IMR-90 (cell line): ENCODE measurements at regions not wholly inside any gene's neighbourhood (a gene's known extent, or its start where the extent isn't known, plus 50 kb on each side); places are given as distances from the start of the nearest gene placed in this dataset.

Source experiments
- ATAC-seq: fragments of 200-7000 bp; cut with Tn5 transposase; 2 replicates; pipeline ENCODE4 v1.9.1; 2020; ENCODE audit warnings: low read depth, mild to moderate bottlenecking, moderate library complexity
- BruUV-seq: library from RNA; stranded (reverse); fragments of 400-500 nt; replicated peaks from 2 replicates; lab custom pipeline; 2021; lab: Mats Ljungman, UMichigan
- CTCF ChIA-PET: fragments of 300-600 bp; formaldehyde crosslinking; extraction: SDS; loops from one replicate; lab custom pipeline; 2021; ENCODE audit warnings: antibody characterized with exemption; lab: Yijun Ruan, JAX
- POLR2A ChIA-PET: fragments of 300-600 bp; sonication (Branson Sonifier 250); formaldehyde crosslinking; loops from one replicate; lab custom pipeline; 2022; ENCODE audit warnings: antibody characterized with exemption; ENCODE audit not compliant: unreplicated experiment; lab: Charles Lee
- DNase-seq: peaks from one replicate; pipeline ENCODE4 v3.0.0; 2013
- H2AFZ ChIP-seq: replicated peaks from 2 replicates; pipeline ENCODE3; 2013; ENCODE audit warnings: low read length, mild to moderate bottlenecking; ENCODE audit not compliant: poor library complexity
- H2AK5ac ChIP-seq: 2 replicates; pipeline ENCODE4 v1.6.1; 2013; ENCODE audit warnings: low read depth, low read length, inconsistent platforms
- H2AK9ac ChIP-seq: replicated peaks from 2 replicates; pipeline ENCODE3; 2013; ENCODE audit warnings: mild to moderate bottlenecking, low read depth, low read length, moderate library complexity; ENCODE audit not compliant: poor library complexity
- H2BK120ac ChIP-seq: 2 replicates; pipeline ENCODE4 v1.6.1; 2013; ENCODE audit warnings: low read depth, low read length, inconsistent platforms
- H2BK15ac ChIP-seq: 3 replicates; pipeline ENCODE4 v1.6.1; 2013; ENCODE audit warnings: low read depth, low read length, inconsistent platforms
- H2BK20ac ChIP-seq: 2 replicates; pipeline ENCODE4 v1.6.1; 2013; ENCODE audit warnings: low read depth, mild to moderate bottlenecking, inconsistent platforms, low read length, moderate library complexity
- H2BK5ac ChIP-seq: 2 replicates; pipeline ENCODE4 v1.6.1; 2013; ENCODE audit warnings: mild to moderate bottlenecking, low read depth, low read length, inconsistent platforms; ENCODE audit not compliant: poor library complexity, severe bottlenecking
- H3K14ac ChIP-seq: replicated peaks from 2 replicates; pipeline ENCODE4 v1.6.1; 2013; ENCODE audit warnings: low read depth, low read length, inconsistent platforms
- H3K18ac ChIP-seq: 2 replicates; pipeline ENCODE4 v1.6.1; 2013; ENCODE audit warnings: low read depth, low read length, control low read depth
- H3K23ac ChIP-seq: 2 replicates; pipeline ENCODE4 v1.6.1; 2013; ENCODE audit warnings: low read depth, low read length, inconsistent platforms
- H3K27ac ChIP-seq: 2 replicates; pipeline ENCODE4 v1.5.1; 2013; ENCODE audit warnings: mild to moderate bottlenecking, control low read depth, low read length; ENCODE audit not compliant: insufficient read depth
- H3K27me3 ChIP-seq: 2 replicates; pipeline ENCODE4 v1.6.1; 2013; ENCODE audit warnings: low read length; ENCODE audit not compliant: control insufficient read depth, insufficient read depth
- H3K36me3 ChIP-seq: 2 replicates; pipeline ENCODE4 v1.6.1; 2013; ENCODE audit warnings: low read length, mixed read lengths; ENCODE audit not compliant: control insufficient read depth, insufficient read depth
- H3K4ac ChIP-seq: 2 replicates; pipeline ENCODE4 v1.6.1; 2013; ENCODE audit warnings: low read depth, low read length, inconsistent platforms
- H3K4me1 ChIP-seq: 2 replicates; pipeline ENCODE4 v1.6.1; 2013; ENCODE audit warnings: low read length, mixed read lengths; ENCODE audit not compliant: control insufficient read depth, insufficient read depth
- H3K4me2 ChIP-seq: 2 replicates; pipeline ENCODE4 v1.6.1; 2013; ENCODE audit warnings: low read depth, mild to moderate bottlenecking, control low read depth, low read length, moderate library complexity
- H3K4me3 ChIP-seq: 2 replicates; pipeline ENCODE4 v1.5.1; 2013; ENCODE audit warnings: low read depth, mild to moderate bottlenecking, control low read depth, low read length, moderate library complexity; ENCODE audit not compliant: insufficient read depth
- H3K56ac ChIP-seq: 2 replicates; pipeline ENCODE4 v1.6.1; 2013; ENCODE audit warnings: low read length, inconsistent platforms; ENCODE audit not compliant: insufficient read depth; ENCODE audit errors: extremely low read depth
- H3K79me1 ChIP-seq, 2 experiments: 2 replicates each; pipeline ENCODE4 v1.6.1; 2013; ENCODE audit warnings: low read length in 2 of 2, inconsistent platforms in 1 of 2, low read depth in 1 of 2
- H3K9ac ChIP-seq: 2 replicates; pipeline ENCODE4 v1.6.1; 2013; ENCODE audit warnings: low read depth, low read length, control low read depth
- H3K9me1 ChIP-seq: 2 replicates; pipeline ENCODE4 v1.6.1; 2013; ENCODE audit warnings: low read length, inconsistent platforms; ENCODE audit not compliant: insufficient read depth
- H3K9me3 ChIP-seq: 2 replicates; pipeline ENCODE4 v1.6.1; 2013; ENCODE audit warnings: low read length; ENCODE audit not compliant: control insufficient read depth, insufficient read depth
- H4K20me1 ChIP-seq: 2 replicates; pipeline ENCODE4 v1.6.1; 2013; ENCODE audit warnings: low read length, inconsistent platforms; ENCODE audit not compliant: insufficient read depth
- H4K5ac ChIP-seq: 2 replicates; pipeline ENCODE4 v1.6.1; 2013; ENCODE audit warnings: mild to moderate bottlenecking, low read depth, low read length, control low read depth
- H4K8ac ChIP-seq, 2 experiments: 2 replicates each; pipeline ENCODE4 v1.6.1; 2013; ENCODE audit warnings: low read depth in 2 of 2, low read length in 2 of 2, control low read depth in 1 of 2, inconsistent platforms in 1 of 2
- H4K91ac ChIP-seq: 2 replicates; pipeline ENCODE4 v1.6.1; 2013; ENCODE audit warnings: low read depth, low read length, inconsistent platforms; ENCODE audit not compliant: insufficient read depth
- ELK1 ChIP-seq: fragments of 150-350 bp; IDR thresholded peaks from 2 replicates; pipeline ENCODE4 v1.6.1; 2016; ENCODE audit warnings: low read depth, mild to moderate bottlenecking, low read length, moderate library complexity, borderline replicate concordance
- WGBS, 2 experiments: methylation state at CpG; one replicate each; pipeline versions ENCODE4 v1.1.5 to v1.1.7; 2013; ENCODE audit warnings: missing lambda C conversion rate in 2 of 2; ENCODE audit not compliant: insufficient read length in 1 of 2; ENCODE audit errors: extremely low coverage in 2 of 2; 5-methylcytosine and 5-hydroxymethylcytosine counted together
- dilution Hi-C: fragments of 300-500 bp; cut with HindIII; formaldehyde crosslinking; loops from one replicate; pipeline ENCODE4 v1.14.3; 2018; ENCODE audit warnings: low sequenced_read_pairs; ENCODE audit not compliant: unreplicated experiment
- in situ Hi-C: fragments of 300-500 bp; cut with MboI; formaldehyde crosslinking; loops from 3 replicates; pipeline ENCODE4 v1.14.3; 2019; ENCODE audit warnings: low sequenced_read_pairs, inconsistent platforms, mixed read lengths
- intact Hi-C: fragments of 100-400 bp; cut with micrococcal nuclease; formaldehyde crosslinking; loops from 2 replicates; pipeline ENCODE4 v1.10.0; 2022

DNA sequence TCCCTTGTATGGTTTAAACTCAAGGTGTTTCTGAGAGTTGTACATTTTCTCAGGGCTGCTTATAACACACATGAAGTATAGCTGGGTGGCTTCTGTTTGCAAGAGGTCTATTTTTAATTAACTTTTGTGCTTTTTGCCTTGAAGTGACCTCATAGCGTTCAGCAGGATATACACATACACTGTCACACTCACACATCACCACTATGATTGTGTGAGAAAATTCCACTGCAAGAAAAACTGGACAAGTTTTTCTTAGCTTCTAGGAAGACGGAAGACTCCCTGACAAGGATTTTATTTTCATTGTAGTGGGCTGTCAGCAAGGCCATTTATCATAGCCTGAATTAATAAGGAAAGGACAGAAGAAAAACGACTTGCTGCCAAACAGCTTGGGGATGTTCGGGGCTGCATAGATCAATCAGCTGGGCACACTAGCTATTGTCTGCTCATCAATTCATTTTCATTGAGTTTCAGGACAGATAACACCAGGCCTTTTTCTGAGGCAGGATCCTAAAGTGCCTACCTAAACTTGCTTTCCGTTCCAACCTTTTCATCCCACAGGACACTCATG is 192.8 kb upstream of the CRBN start:
- H3K27me3 ChIP-seq = no peaks in the 10 kb centered on the region
- H3K36me3 ChIP-seq = no peaks in the 10 kb centered on the region
- H2BK20ac ChIP-seq = no peak overlapping the region
- TF ChIP-seq ELK1 = no peak
- no peak overlapping the region for H3K14ac ChIP-seq
- no peak overlapping the region for H3K4me3 ChIP-seq
- no peaks in the 10 kb centered on the region for H3K79me1 ChIP-seq
- CTCF ChIA-PET = no interaction called here
- H3K27ac ChIP-seq = no peak overlapping the region
- no peaks in the 10 kb centered on the region for H3K9me1 ChIP-seq
- H3K4me2 ChIP-seq = no peak overlapping the region
- intact Hi-C loops (no loop called here), in situ Hi-C loops (no loop called here), dilution Hi-C loops (no loop called here)
- no peak overlapping the region for H2BK5ac ChIP-seq
- no CpG with 5 or more reads among the region's 5 CpGs for WGBS, 2 experiments
- no peak overlapping the region for H3K9ac ChIP-seq
- H3K4me1 ChIP-seq = no peaks in the 10 kb centered on the region
- H2AFZ ChIP-seq = no peak overlapping the region
- no peak overlapping the region for H4K91ac ChIP-seq
- no peak overlapping the region for H3K23ac ChIP-seq
- no peak overlapping the region for H2AK5ac ChIP-seq
- H2AK9ac ChIP-seq = no peak overlapping the region
- DNase-seq (no peak), ATAC-seq (no peak)
- H3K4ac ChIP-seq = no peak overlapping the region
- no peak overlapping the region for H4K5ac ChIP-seq
- H3K9me3 ChIP-seq = no peaks in the 10 kb centered on the region; the same call in 1 of the 2 replicates
- no peak overlapping the region for H2BK120ac ChIP-seq
- H3K56ac ChIP-seq = no peak overlapping the region
- no TSS peak for BruUV-seq
- H2BK15ac ChIP-seq = no peak overlapping the region
- no peaks in the 10 kb centered on the region for H4K20me1 ChIP-seq
- POLR2A ChIA-PET = no interaction called here
- H4K8ac ChIP-seq = no peak overlapping the region
- no peak overlapping the region for H3K18ac ChIP-seq
